RWPE1 (cell line): ENCODE measurements at regions not wholly inside any gene's neighbourhood (a gene's known extent, or its start where the extent isn't known, plus 50 kb on each side); places are given as distances from the start of the nearest gene placed in this dataset.

Experiments
- CTCF ChIA-PET: fragments of 350-600 bp; sonication (Branson Sonifier 250); formaldehyde crosslinking; extraction: SDS; loops from one replicate; lab custom pipeline; 2021; lab: Yijun Ruan, JAX
- POLR2A ChIA-PET: fragments of 400-600 bp; formaldehyde crosslinking; extraction: SDS; loops from one replicate; lab custom pipeline; 2020; ENCODE audit warnings: antibody characterized with exemption; ENCODE audit not compliant: low non-redundant PET; lab: Yijun Ruan, JAX
- DNase-seq: peaks from one replicate; pipeline ENCODE4 v3.0.0; 2012; ENCODE audit warnings: low spot score
- H3K27ac ChIP-seq: fragments of 450-650 bp; 2 replicates; pipeline ENCODE4 v1.5.1; 2017
- TF ChIP-seq, protein P1 (sequence below): fragments of 450-650 bp; conservative IDR thresholded peaks from 2 replicates; pipeline ENCODE4 v1.5.1; 2017; ENCODE audit warnings: low read depth, mild to moderate bottlenecking

- no peak overlapping the region for H3K27ac ChIP-seq
- ChIA-PET CTCF (no interaction called here), POLR2A (no interaction called here)
- TF ChIP-seq, protein P1, sequence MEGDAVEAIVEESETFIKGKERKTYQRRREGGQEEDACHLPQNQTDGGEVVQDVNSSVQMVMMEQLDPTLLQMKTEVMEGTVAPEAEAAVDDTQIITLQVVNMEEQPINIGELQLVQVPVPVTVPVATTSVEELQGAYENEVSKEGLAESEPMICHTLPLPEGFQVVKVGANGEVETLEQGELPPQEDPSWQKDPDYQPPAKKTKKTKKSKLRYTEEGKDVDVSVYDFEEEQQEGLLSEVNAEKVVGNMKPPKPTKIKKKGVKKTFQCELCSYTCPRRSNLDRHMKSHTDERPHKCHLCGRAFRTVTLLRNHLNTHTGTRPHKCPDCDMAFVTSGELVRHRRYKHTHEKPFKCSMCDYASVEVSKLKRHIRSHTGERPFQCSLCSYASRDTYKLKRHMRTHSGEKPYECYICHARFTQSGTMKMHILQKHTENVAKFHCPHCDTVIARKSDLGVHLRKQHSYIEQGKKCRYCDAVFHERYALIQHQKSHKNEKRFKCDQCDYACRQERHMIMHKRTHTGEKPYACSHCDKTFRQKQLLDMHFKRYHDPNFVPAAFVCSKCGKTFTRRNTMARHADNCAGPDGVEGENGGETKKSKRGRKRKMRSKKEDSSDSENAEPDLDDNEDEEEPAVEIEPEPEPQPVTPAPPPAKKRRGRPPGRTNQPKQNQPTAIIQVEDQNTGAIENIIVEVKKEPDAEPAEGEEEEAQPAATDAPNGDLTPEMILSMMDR = no peak
- DNase-seq = no peak
Observed at GRCh38 chr2:771538-771937, 94.3 kb upstream of the TMEM18 start.

DNA sequence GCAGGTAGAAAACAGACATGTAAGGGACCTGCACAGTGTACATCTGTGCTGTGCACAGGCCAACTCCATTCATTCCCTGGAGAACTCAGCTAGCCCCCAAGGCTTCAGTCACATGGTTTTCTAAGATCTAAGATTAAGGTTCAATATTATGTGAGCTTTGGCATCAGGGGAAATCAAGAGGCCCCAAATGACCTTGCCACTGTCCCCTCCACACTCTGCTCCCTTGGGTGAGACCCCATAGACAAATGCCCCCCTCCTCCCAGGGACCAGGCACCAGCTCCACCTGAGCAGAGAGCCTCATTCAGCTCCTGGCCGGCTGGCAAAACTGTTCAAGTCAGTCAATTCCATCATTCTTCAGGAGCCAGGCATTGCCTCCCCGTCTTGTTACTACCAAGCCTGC lies 93.6 kb upstream of the TMEM18 start:
- ChIA-PET CTCF (no interaction called here), POLR2A (no interaction called here)
- TF ChIP-seq, protein P1 = no peak
- no peak for DNase-seq
- H3K27ac ChIP-seq = no peak overlapping the region

GRCh38 chr2:769771-770170 lies 92.6 kb upstream of the TMEM18 start:
- CTCF ChIA-PET = no interaction called here
- H3K27ac ChIP-seq = no peak overlapping the region
- TF ChIP-seq, protein P1 = no peak
- no peak for DNase-seq
- POLR2A ChIA-PET = no interaction called here

GRCh38 chr2:768451-768850 lies 91.2 kb upstream of the TMEM18 start:
- no peak for DNase-seq
- POLR2A ChIA-PET = no interaction called here
- CTCF ChIA-PET = no interaction called here
- TF ChIP-seq, protein P1 = no peak
- H3K27ac ChIP-seq = no peak overlapping the region

- TF ChIP-seq, protein P1 = no peak
- POLR2A ChIA-PET = no interaction called here
- no peak overlapping the region for H3K27ac ChIP-seq
- DNase-seq = no peak
- CTCF ChIA-PET = no interaction called here
Observed at GRCh38 chr2:767944-768343, 90.7 kb upstream of the TMEM18 start.

DNA sequence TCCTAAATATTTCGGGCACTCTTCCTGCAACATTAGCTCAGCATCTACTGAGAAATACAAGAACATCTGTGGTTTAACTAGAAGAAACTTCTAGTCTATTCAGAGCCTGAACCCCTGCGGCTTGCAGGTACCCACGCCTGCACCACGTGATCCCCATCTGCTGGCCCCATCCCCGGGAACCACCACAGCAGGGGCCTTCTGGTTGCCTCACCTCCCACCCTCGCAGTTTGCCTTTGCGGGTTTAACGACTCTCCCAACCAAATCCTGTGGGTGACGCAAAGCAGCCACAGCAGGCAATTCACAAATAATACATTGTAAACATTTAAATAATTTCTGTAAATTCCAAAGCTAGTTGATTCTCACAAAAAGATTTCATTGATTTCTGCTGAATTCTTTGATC lies 90.2 kb upstream of the TMEM18 start:
- ChIA-PET POLR2A (no interaction called here), CTCF (interaction anchor here (0.6 kb wide), 1 partner anchor 531 kb away, joined by 4 read pairs; no protein-coding TSS in a partner anchor)
- TF ChIP-seq, protein P1 = no peak
- no peak for DNase-seq
- no peak overlapping the region for H3K27ac ChIP-seq

DNA sequence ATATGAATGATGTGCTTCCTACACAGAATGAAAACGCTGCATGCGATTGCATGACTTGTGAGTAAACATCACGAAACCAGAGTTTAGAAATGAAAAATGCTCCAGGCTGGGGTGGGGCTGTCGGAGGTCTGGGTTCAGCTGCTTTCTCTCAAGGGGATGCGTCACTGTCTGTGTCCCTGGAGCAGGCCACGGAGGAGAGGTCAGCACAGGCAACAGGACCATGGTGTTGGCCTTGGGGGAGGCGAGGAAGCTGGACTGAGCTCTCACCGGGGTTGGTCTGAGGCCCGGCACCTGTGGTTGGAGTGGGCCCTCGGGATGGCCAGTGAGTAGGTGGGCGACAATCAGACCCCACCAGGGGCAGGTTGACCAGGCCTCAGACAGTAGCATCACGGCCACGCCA lies 89.0 kb upstream of the TMEM18 start:
- TF ChIP-seq, protein P1 = no peak
- ChIA-PET CTCF (no interaction called here), POLR2A (no interaction called here)
- no peak overlapping the region for H3K27ac ChIP-seq
- no peak for DNase-seq
